RWPE2 (cell line): ENCODE measurements at regions not wholly inside any gene's neighbourhood (a gene's known extent, or its start where the extent isn't known, plus 50 kb on each side); places are given as distances from the start of the nearest gene placed in this dataset.

Source experiments
- ATAC-seq: fragments of 200-7000 bp; cut with Tn5 transposase; 3 replicates; pipeline ENCODE4 v1.9.1; 2021; ENCODE audit warnings: low read depth
- DNase-seq: peaks from one replicate; pipeline ENCODE4 v3.0.0-alpha.2; 2020; ENCODE audit warnings: low spot score
- H3K27ac ChIP-seq: fragments of 450-650 bp; 2 replicates; pipeline ENCODE4 v1.5.1; 2017; ENCODE audit warnings: mild to moderate bottlenecking; ENCODE audit not compliant: poor library complexity, severe bottlenecking
- H3K27me3 ChIP-seq: fragments of 250-450 bp; sonication (Bioruptor Pico); 2 replicates; pipeline ENCODE4 v1.5.1; 2021; ENCODE audit warnings: mild to moderate bottlenecking, moderate library complexity; ENCODE audit not compliant: insufficient read depth, poor library complexity, severe bottlenecking
- H3K36me3 ChIP-seq: fragments of 250-450 bp; sonication (Bioruptor Pico); 2 replicates; pipeline ENCODE4 v1.5.1; 2020; ENCODE audit warnings: low read depth, mild to moderate bottlenecking, moderate library complexity
- H3K4me1 ChIP-seq: fragments of 250-450 bp; sonication (Bioruptor Pico); 2 replicates; pipeline ENCODE4 v1.5.1; 2021; ENCODE audit warnings: mild to moderate bottlenecking, moderate library complexity; ENCODE audit not compliant: insufficient read depth, poor library complexity, severe bottlenecking
- H3K4me3 ChIP-seq: fragments of 250-450 bp; sonication (Bioruptor Pico); 2 replicates; pipeline ENCODE4 v1.5.1; 2021; ENCODE audit warnings: mild to moderate bottlenecking, moderate library complexity; ENCODE audit not compliant: severe bottlenecking
- H3K9me3 ChIP-seq: fragments of 250-450 bp; sonication (Bioruptor Pico); 2 replicates; pipeline ENCODE4 v1.5.1; 2021; ENCODE audit warnings: mild to moderate bottlenecking, moderate library complexity; ENCODE audit not compliant: severe bottlenecking
- TF ChIP-seq, protein P1 (sequence below): fragments of 450-650 bp; IDR thresholded peaks from one replicate; pipeline ENCODE4 v1.5.1; 2017; ENCODE audit warnings: mild to moderate bottlenecking, moderate library complexity; ENCODE audit not compliant: poor library complexity, severe bottlenecking

DNA sequence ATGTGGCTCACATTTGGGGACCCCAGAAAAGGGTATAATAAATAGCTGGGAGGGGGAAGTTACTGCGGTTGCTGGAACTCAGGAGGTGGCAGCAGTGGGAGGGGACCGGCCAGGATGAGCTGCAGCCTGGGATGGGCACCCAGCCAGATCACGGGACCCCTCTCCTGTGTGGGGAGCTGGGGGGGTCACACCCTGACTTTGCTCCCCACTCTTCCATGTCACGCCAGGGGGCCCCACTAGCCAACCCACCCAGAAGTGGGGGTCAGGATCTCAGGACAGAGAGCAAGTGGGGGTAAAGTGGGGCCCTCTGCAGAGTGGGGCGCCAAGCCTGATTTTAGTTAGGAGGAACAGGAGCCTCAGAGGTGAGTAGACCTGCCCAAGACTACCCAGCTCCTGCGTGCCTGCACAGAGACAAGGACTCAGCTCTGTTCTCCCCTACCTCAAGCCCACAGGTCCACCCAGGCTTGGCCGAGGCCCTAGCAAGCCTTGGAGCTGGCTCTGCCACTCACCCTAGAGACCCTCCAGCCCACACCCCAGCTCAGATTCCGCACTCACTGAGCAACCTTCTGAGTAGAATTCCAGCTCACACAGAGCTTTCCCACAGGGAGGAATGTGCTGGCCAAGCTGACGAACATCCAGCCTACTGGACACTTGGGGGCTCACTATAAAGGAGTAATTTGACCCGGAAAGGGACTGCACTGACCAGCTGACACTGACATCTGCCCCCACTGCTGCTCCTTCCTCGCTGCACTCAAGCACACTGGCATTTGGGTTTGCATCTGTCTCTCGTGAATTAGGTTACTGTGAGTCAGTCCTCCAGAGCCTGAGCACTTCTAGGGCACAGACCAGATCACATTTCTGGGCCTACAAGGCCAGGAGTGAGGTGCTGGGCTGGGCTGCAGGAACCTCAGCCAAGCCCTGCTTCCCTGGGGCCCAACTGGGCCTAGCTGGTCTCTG, 310.1 kb downstream of the C16orf95 start:
- ATAC-seq (no peak), DNase-seq (no peak)
- no peaks in the 10 kb centered on the region for H3K36me3 ChIP-seq
- H3K27me3 ChIP-seq, result no peaks in the 10 kb centered on the region
- H3K27ac ChIP-seq, result no peak overlapping the region
- H3K4me1 ChIP-seq, result no peaks in the 10 kb centered on the region
- H3K9me3 ChIP-seq, result no peaks in the 10 kb centered on the region
- H3K4me3 ChIP-seq, result no peak overlapping the region
- TF ChIP-seq, protein P1, sequence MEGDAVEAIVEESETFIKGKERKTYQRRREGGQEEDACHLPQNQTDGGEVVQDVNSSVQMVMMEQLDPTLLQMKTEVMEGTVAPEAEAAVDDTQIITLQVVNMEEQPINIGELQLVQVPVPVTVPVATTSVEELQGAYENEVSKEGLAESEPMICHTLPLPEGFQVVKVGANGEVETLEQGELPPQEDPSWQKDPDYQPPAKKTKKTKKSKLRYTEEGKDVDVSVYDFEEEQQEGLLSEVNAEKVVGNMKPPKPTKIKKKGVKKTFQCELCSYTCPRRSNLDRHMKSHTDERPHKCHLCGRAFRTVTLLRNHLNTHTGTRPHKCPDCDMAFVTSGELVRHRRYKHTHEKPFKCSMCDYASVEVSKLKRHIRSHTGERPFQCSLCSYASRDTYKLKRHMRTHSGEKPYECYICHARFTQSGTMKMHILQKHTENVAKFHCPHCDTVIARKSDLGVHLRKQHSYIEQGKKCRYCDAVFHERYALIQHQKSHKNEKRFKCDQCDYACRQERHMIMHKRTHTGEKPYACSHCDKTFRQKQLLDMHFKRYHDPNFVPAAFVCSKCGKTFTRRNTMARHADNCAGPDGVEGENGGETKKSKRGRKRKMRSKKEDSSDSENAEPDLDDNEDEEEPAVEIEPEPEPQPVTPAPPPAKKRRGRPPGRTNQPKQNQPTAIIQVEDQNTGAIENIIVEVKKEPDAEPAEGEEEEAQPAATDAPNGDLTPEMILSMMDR, result no peak

DNA sequence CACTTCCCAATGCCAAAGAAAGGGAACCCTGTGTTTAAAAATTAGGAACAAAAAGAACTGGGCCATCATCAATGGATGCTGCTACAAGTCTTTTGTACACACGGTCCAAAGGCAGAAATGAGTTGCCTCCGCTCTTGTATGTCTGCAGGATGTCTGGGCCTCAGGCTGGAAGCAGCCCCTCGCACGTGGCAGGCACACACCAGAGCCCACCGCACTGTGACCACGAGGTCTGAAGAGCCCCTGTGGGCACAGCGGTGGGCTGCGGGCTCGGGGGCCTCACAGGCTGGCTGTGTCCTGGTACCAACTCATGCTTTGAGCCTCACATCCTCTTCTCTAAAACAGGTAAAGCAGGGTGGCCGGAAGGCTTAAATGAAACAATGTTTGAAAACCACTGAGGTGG, 309.3 kb downstream of the C16orf95 start:
- DNase-seq (no peak), ATAC-seq (no peak)
- H3K27me3 ChIP-seq, result no peaks in the 10 kb centered on the region
- TF ChIP-seq, protein P1, result no peak
- H3K27ac ChIP-seq, result no peak overlapping the region
- H3K9me3 ChIP-seq, result no peaks in the 10 kb centered on the region
- H3K4me3 ChIP-seq, result no peak overlapping the region
- no peaks in the 10 kb centered on the region for H3K36me3 ChIP-seq
- H3K4me1 ChIP-seq, result no peaks in the 10 kb centered on the region

DNA sequence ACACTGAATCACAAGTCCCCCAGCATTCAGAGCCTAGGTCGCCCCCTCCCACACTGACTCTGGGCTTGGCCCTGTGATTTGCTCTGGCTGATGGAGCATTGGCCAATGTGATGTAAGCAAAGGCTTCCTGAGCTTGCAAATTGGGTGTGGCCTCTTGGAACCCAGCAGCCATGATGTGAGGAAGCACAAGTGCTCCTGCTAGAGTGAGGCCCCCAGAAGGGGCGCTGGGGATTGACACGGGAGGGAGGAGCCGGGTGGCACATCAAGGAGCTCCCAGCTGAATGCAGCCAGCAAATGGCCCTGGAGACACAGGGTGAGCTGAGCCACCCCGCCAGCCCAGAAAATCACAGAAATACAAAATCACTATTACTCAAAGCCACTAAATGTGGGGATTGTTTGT, 308.5 kb downstream of the C16orf95 start:
- H3K9me3 ChIP-seq, result no peaks in the 10 kb centered on the region
- H3K36me3 ChIP-seq, result no peaks in the 10 kb centered on the region
- no peaks in the 10 kb centered on the region for H3K4me1 ChIP-seq
- TF ChIP-seq, protein P1, result no peak
- DNase-seq (no peak), ATAC-seq (no peak)
- H3K4me3 ChIP-seq, result no peak overlapping the region
- H3K27ac ChIP-seq, result no peak overlapping the region
- H3K27me3 ChIP-seq, result no peaks in the 10 kb centered on the region

DNA sequence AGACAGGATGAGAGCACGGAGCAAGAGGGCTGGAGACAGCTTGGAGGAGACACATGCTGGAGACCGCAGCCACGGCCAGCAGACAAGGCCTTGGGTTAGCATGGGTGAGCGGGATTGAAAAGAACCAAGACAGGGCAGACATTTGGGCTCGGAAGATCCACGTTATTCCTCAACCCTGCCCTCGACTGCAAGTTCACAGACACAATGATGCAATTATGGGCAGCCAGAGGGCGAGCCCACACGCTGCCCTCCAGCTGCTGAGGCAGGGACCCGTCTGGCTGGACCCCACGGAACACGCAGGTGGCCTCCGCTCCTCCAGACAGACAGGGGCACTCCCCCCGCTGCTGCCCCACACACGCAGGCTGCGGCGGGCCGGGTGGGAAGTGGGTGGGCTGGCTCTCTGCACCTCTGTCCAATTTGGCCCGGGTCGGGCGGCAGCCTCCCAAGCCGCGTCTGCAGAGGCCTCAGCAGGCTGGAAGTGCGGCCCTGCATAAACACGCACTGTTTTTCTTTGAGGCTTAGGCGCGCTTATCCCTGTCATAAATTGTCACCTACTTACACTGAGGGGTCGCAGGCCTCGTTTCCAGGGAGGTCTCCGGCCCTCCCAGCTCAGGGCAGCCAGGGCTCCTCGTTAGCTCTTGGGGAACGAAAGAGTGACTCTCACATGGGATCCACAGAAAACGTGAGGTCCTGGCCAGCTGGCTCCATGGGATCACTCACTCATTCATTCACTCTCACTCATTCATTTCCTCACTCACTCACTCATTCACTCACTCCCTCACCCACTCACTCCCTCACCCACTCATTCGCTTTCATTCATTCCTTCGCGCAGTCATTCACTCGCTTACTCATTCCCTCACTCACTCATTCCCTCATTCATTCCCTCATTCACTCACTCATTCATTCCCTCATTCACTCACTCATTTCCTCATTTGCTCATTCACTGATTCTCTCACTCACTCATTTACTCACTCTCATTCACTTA, 303.9 kb downstream of the C16orf95 start:
- DNase-seq, result no peak
- TF ChIP-seq, protein P1, result no peak
- no peak overlapping the region for H3K27ac ChIP-seq
- H3K27me3 ChIP-seq, result no peaks in the 10 kb centered on the region
- H3K4me3 ChIP-seq, result no peak overlapping the region
- ATAC-seq, result no peak
- no peaks in the 10 kb centered on the region for H3K36me3 ChIP-seq
- peaks cover 4% of the 10 kb centered on the region for H3K4me1 ChIP-seq
- no peaks in the 10 kb centered on the region for H3K9me3 ChIP-seq
